ENCODE measurements at regions not wholly inside any gene's neighbourhood (a gene's known extent, or its start where the extent isn't known, plus 50 kb on each side); places are given as distances from the start of the nearest gene placed in this dataset.

- peaks cover 33% of the 10 kb centered on the region for H3K27me3 ChIP-seq
- 75 to 100% methylated on average over 1 to 7 of the region's 7 CpGs for WGBS, 2 donors (ENCODE audit: low coverage in 1 of 2)
- intact Hi-C loops (cut with DNase I; ENCODE audit: low total_unique reads): no loop called here
- H3K9me3 ChIP-seq: no peaks in the 10 kb centered on the region
- H3K27ac ChIP-seq: no peak overlapping the region
- no peaks in the 10 kb centered on the region for H3K36me3 ChIP-seq
- TF ChIP-seq POLR2AphosphoS5 (IDR thresholded peaks at IDR 0.05) (no peak), POLR2A (IDR thresholded peaks at IDR 0.05) (no peak), EP300 (IDR thresholded peaks at IDR 0.05; ENCODE audit: low read depth) (no peak)
- TF ChIP-seq, protein P1, sequence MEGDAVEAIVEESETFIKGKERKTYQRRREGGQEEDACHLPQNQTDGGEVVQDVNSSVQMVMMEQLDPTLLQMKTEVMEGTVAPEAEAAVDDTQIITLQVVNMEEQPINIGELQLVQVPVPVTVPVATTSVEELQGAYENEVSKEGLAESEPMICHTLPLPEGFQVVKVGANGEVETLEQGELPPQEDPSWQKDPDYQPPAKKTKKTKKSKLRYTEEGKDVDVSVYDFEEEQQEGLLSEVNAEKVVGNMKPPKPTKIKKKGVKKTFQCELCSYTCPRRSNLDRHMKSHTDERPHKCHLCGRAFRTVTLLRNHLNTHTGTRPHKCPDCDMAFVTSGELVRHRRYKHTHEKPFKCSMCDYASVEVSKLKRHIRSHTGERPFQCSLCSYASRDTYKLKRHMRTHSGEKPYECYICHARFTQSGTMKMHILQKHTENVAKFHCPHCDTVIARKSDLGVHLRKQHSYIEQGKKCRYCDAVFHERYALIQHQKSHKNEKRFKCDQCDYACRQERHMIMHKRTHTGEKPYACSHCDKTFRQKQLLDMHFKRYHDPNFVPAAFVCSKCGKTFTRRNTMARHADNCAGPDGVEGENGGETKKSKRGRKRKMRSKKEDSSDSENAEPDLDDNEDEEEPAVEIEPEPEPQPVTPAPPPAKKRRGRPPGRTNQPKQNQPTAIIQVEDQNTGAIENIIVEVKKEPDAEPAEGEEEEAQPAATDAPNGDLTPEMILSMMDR (IDR thresholded peaks at IDR 0.05): no peak
- in situ Hi-C loops (cut with MboI; ENCODE audit: low pct_ligation_motif_present in 1 of 4, low pct_unique_long_range_greater_than_20kb in 1 of 4, low sequenced_read_pairs in 3 of 4): loop anchor here (25.0 kb wide), 2 partner anchors 324 to 549 kb away; partner anchors contain the start of genes GNAS (in 2 of the 4) and GNAS-AS1 (in 2 of the 4)
- no peaks in the 10 kb centered on the region for H3K4me1 ChIP-seq
- no peak overlapping the region for H3K4me3 ChIP-seq
- no peak for DNase-seq
Measured at GRCh38 chr20:59411589-59411988, 111.2 kb downstream of the EDN3 start.

DNA sequence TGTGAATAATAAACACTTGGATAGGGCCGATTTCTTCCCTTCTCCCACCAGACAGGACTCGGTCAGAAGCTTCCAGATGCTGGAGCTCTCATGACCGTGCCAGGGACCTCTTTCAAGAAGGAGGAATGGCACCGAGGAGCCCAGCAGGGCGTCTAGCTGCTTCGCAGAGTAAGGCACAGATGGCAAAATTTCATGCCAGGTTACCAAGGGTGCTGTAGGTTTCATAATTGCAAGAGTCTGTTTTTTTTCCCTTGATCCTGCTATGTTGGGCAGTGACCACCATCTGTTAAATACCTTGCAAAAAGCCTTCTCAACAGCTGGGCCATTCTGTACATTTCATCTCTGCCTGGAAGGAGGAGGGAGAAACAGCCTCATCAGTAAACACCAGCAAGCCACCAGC lies 111.8 kb downstream of the EDN3 start:
- DNase-seq: no peak
- WGBS, 2 donors (ENCODE audit: low coverage in 1 of 2): 76 to 84% methylated on average over 3 to 6 of the region's 6 CpGs
- Histone ChIP-seq H3K4me3 (no peak overlapping the region), H3K27me3 (peaks cover 33% of the 10 kb centered on the region), H3K9me3 (no peaks in the 10 kb centered on the region), H3K36me3 (no peaks in the 10 kb centered on the region), H3K4me1 (no peaks in the 10 kb centered on the region), H3K27ac (no peak overlapping the region)
- in situ Hi-C loops (cut with MboI; ENCODE audit: low pct_ligation_motif_present in 1 of 4, low pct_unique_long_range_greater_than_20kb in 1 of 4, low sequenced_read_pairs in 3 of 4): loop anchor here (25.0 kb wide), 2 partner anchors 325 to 550 kb away; partner anchors contain the start of genes GNAS (in 2 of the 4) and GNAS-AS1 (in 2 of the 4)
- TF ChIP-seq POLR2A (IDR thresholded peaks at IDR 0.05) (no peak), POLR2AphosphoS5 (IDR thresholded peaks at IDR 0.05) (no peak), EP300 (IDR thresholded peaks at IDR 0.05; ENCODE audit: low read depth) (no peak)
- TF ChIP-seq, protein P1 (IDR thresholded peaks at IDR 0.05): no peak
- intact Hi-C loops (cut with DNase I; ENCODE audit: low total_unique reads): no loop called here

GRCh38 chr20:59412875-59413284 lies 112.5 kb downstream of the EDN3 start:
- WGBS, 2 donors (ENCODE audit: low coverage in 1 of 2): 69% methylated on average over 6 of the region's 6 CpGs; no CpG with 5 or more reads in 1 of the 2 donors

GRCh38 chr20:59413326-59413865 lies 113.0 kb downstream of the EDN3 start:
- in situ Hi-C loops (cut with MboI; ENCODE audit: low pct_ligation_motif_present in 1 of 4, low pct_unique_long_range_greater_than_20kb in 1 of 4, low sequenced_read_pairs in 3 of 4) (loop anchor here (25.0 kb wide), 2 partner anchors 326 to 551 kb away; partner anchors contain the start of genes GNAS (in 2 of the 4) and GNAS-AS1 (in 2 of the 4)), intact Hi-C loops (cut with DNase I; ENCODE audit: low total_unique reads) (no loop called here)
- Histone ChIP-seq H3K36me3 (no peaks in the 10 kb centered on the region), H3K27me3 (peaks cover 27% of the 10 kb centered on the region), H3K9me3 (no peaks in the 10 kb centered on the region), H3K4me1 (no peaks in the 10 kb centered on the region), H3K4me3 (no peak overlapping the region), H3K27ac (no peak overlapping the region)
- DNase-seq: no peak
- TF ChIP-seq, protein P1 (IDR thresholded peaks at IDR 0.05): no peak
- TF ChIP-seq EP300 (IDR thresholded peaks at IDR 0.05; ENCODE audit: low read depth) (no peak), POLR2AphosphoS5 (IDR thresholded peaks at IDR 0.05) (no peak), POLR2A (IDR thresholded peaks at IDR 0.05) (no peak)
- WGBS, 2 donors (ENCODE audit: low coverage in 1 of 2): 92% methylated on average over 6 of the region's 6 CpGs; no CpG with 5 or more reads in 1 of the 2 donors

More at GRCh38 chr20:59412875-59413284, 112.5 kb downstream of the EDN3 start:
- Histone ChIP-seq H3K4me3 (no peak overlapping the region), H3K27me3 (peaks cover 31% of the 10 kb centered on the region), H3K36me3 (no peaks in the 10 kb centered on the region), H3K9me3 (no peaks in the 10 kb centered on the region), H3K4me1 (no peaks in the 10 kb centered on the region), H3K27ac (no peak overlapping the region)
- TF ChIP-seq POLR2AphosphoS5 (IDR thresholded peaks at IDR 0.05) (no peak), EP300 (IDR thresholded peaks at IDR 0.05; ENCODE audit: low read depth) (no peak), POLR2A (IDR thresholded peaks at IDR 0.05) (no peak)
- TF ChIP-seq, protein P1 (IDR thresholded peaks at IDR 0.05): no peak
- in situ Hi-C loops (cut with MboI; ENCODE audit: low pct_ligation_motif_present in 1 of 4, low pct_unique_long_range_greater_than_20kb in 1 of 4, low sequenced_read_pairs in 3 of 4): loop anchor here (25.0 kb wide), 2 partner anchors 326 to 551 kb away; partner anchors contain the start of genes GNAS (in 2 of the 4) and GNAS-AS1 (in 2 of the 4)
- intact Hi-C loops (cut with DNase I; ENCODE audit: low total_unique reads): no loop called here
- no peak for DNase-seq

All from transverse colon (tissue), 4 donors.